Posterior vena cava (tissue), 2 donors: ENCODE measurements at regions not wholly inside any gene's neighbourhood (a gene's known extent, or its start where the extent isn't known, plus 50 kb on each side); places are given as distances from the start of the nearest gene placed in this dataset.

Source experiments
- DNase-seq: peaks from one replicate; pipeline ENCODE4 v3.0.0-alpha.2; 2020; ENCODE audit warnings: low spot score
- intact Hi-C, 2 donors: fragments of 100-400 bp; cut with DNase I; formaldehyde crosslinking; loops; one replicate each; pipeline versions ENCODE4 v1.14.1 to v1.14.2; 2022 to 2023
- donor health status: DM: yes; HTN: yes; CAD: no.
- donor health status: DM: yes; HTN: yes; CAD: no.

- intact Hi-C loops, result loop anchor here (5.0 to 10.0 kb wide), 3 partner anchors 199 to 374 kb away; partner anchors contain the start of gene LOXHD1 (in 2 of the 2)
- DNase-seq, result no peak
These were observed 179.1 kb downstream of the HAUS1 start for GRCh38 chr18:46283268-46283667.

GRCh38 chr18:46283895-46284295 is 179.7 kb downstream of the HAUS1 start:
- no peak for DNase-seq
- intact Hi-C loops, result loop anchor here (5.0 to 10.0 kb wide), 3 partner anchors 198 to 373 kb away; partner anchors contain the start of gene LOXHD1 (in 2 of the 2)

- intact Hi-C loops, result loop anchor here in 1 of 2 donors (10.0 kb wide), 1 partner anchor 195 kb away; no protein-coding TSS in a partner anchor
- no peak for DNase-seq
These were observed 185.3 kb downstream of the HAUS1 start for GRCh38 chr18:46289463-46289862.

GRCh38 chr18:46289931-46290330 is 185.7 kb downstream of the HAUS1 start:
- intact Hi-C loops, result loop anchor here in 1 of 2 donors (10.0 kb wide), 1 partner anchor 195 kb away; no protein-coding TSS in a partner anchor
- DNase-seq, result no peak

GRCh38 chr18:46290440-46291020 is 186.3 kb downstream of the HAUS1 start:
- no peak for DNase-seq
- intact Hi-C loops, result no loop called here

- intact Hi-C loops, result no loop called here
- DNase-seq, result no peak
These were observed 187.0 kb downstream of the HAUS1 start for GRCh38 chr18:46291149-46291548.

GRCh38 chr18:46293742-46294181 is 189.6 kb downstream of the HAUS1 start:
- intact Hi-C loops, result no loop called here
- no peak for DNase-seq

- intact Hi-C loops, result no loop called here
- DNase-seq, result no peak
These were observed 190.1 kb downstream of the HAUS1 start for GRCh38 chr18:46294318-46294717.

GRCh38 chr18:46294751-46295150 is 190.6 kb downstream of the HAUS1 start:
- DNase-seq, result no peak
- intact Hi-C loops, result no loop called here

- intact Hi-C loops, result no loop called here
- DNase-seq, result no peak
These were observed 191.2 kb downstream of the HAUS1 start for GRCh38 chr18:46295416-46295815.

- intact Hi-C loops, result no loop called here
- no peak for DNase-seq
These were observed 192.5 kb downstream of the HAUS1 start for GRCh38 chr18:46296656-46297055.

- intact Hi-C loops, result no loop called here
- DNase-seq, result no peak
These were observed 192.9 kb downstream of the HAUS1 start for GRCh38 chr18:46297124-46297523.

GRCh38 chr18:46297621-46298020 is 193.4 kb downstream of the HAUS1 start:
- intact Hi-C loops, result no loop called here
- DNase-seq, result no peak

- no peak for DNase-seq
- intact Hi-C loops, result no loop called here
These were observed 194.3 kb downstream of the HAUS1 start for GRCh38 chr18:46298511-46298910.

GRCh38 chr18:46299465-46300008 is 195.4 kb downstream of the HAUS1 start:
- intact Hi-C loops, result no loop called here
- no peak for DNase-seq

GRCh38 chr18:46301081-46301480 is 196.9 kb downstream of the HAUS1 start:
- peak; percentile 47 for DNase-seq
- intact Hi-C loops, result no loop called here

GRCh38 chr18:46301571-46301970 is 197.4 kb downstream of the HAUS1 start:
- DNase-seq, result no peak
- intact Hi-C loops, result no loop called here

- peak; percentile 8 for DNase-seq
- intact Hi-C loops, result no loop called here
These were observed 198.6 kb downstream of the HAUS1 start for GRCh38 chr18:46302528-46303485.

GRCh38 chr18:46310258-46310657 is 206.1 kb downstream of the HAUS1 start:
- DNase-seq, result no peak
- intact Hi-C loops, result no loop called here

GRCh38 chr18:46310675-46311345 is 206.6 kb downstream of the HAUS1 start:
- no peak for DNase-seq
- intact Hi-C loops, result no loop called here
